Activated CD4-positive, alpha-beta T cell treated with anti-CD3 and anti-CD28 coated beads, Interleukin-2, amount 50 U/mL, for 1 hour (primary cell): ENCODE measurements at regions not wholly inside any gene's neighbourhood (a gene's known extent, or its start where the extent isn't known, plus 50 kb on each side); places are given as distances from the start of the nearest gene placed in this dataset.
A peak's percentile ranks its signal among the peaks of the same experiment; 100 is the strongest.

Source experiments
- DNase-seq: peaks from one replicate; pipeline ENCODE4 v3.0.0-alpha.2; 2020

- no peak for DNase-seq
Measured at GRCh38 chr16:82231008-82231787, 61.2 kb upstream of the MPHOSPH6 start.

- peak; percentile 61 for DNase-seq
Measured at GRCh38 chr16:82229800-82230619, 60.0 kb upstream of the MPHOSPH6 start.

GRCh38 chr16:82226327-82226726 lies 56.3 kb upstream of the MPHOSPH6 start:
- DNase-seq: no peak

- DNase-seq: no peak
Measured at GRCh38 chr16:82224821-82225220, 54.8 kb upstream of the MPHOSPH6 start.

GRCh38 chr16:82220541-82220940 lies 50.5 kb upstream of the MPHOSPH6 start:
- no peak for DNase-seq
